NCI-H1436 (cell line): ENCODE measurements at regions not wholly inside any gene's neighbourhood (a gene's known extent, or its start where the extent isn't known, plus 50 kb on each side); places are given as distances from the start of the nearest gene placed in this dataset.

Experiments
- DNase-seq: peaks from one replicate; lab custom pipeline; 2025; lab: John Stamatoyannopoulos, UW

DNA sequence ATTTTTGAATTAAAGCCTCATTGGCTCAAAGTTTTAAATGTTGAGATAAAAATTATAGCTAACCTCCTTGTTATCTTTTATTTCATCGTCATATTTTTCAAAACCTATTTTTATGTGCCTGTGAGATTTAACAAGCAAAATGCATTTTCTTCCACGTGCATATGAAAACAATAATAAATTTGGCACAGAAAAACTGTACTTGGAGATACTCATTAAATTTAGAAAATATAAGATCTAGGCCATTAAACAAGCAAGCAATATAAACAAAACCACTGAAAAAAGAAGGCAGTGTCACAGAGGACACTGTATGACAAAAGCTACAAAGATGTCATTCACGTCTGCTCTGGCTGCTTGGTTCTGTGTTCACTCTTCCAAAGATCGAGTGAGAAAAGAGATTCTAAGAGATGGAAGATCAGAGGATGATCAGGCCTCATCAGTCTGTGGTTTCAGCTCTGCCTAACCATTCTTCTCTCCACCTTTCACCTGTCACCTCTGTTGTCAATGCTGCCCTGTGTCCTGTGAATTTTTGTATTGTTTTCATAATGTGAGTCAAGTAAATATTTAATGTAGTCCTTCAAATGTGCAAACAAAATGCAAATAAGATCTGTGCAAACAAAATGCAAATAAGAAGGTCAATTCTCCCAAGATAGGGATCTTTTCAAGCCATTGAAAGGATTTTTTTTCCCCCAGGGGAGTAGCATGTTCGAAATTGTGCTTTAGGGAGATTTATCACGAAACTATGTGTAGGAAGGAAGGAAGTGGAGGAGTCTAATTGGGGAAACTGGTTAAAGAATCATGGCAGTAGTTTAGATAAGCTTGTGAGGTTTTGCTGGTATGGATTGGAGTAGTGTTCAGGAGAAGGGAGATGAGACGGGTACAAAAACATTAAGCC, 138.7 kb upstream of the RBMS1 start:
- DNase-seq: no peak

DNA sequence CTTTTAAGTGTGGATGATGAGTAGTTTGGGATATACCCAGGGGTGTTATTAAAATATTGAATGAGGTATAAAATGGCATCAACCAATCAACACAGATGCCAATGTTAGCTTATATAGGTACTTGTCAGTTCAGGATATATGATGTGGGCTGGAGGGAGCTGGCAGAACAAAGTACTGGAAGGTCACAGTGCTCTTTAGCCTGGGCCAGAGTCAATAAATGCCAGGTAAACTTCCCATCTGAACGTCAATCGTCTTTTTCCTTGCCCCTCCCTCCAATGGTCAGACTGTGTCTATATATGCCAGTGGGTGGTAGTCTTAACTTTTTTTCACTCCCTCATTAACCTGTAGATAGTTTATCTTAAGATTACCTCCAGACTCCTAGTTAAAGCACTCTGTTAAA, 140.8 kb upstream of the RBMS1 start:
- no peak for DNase-seq

DNA sequence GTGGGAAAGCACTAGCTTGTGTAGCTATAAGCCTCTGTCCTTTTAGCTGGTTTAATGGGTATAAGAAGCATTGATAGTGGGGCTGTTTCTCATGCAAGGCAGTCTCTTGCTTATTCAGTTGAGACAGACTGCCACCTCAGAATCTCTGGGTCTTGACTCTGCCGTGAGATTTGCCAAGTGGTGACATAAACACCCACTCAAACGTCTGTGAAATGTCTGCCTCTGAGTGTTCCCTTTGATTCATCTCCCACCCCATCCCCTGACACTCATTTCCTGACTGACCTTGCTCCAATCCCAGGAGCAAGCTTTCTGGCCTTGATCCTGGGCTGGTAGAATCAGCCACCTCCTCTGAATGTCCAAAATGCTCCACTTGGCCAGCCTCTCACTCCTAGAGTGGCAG, 141.9 kb upstream of the RBMS1 start:
- DNase-seq: no peak

DNA sequence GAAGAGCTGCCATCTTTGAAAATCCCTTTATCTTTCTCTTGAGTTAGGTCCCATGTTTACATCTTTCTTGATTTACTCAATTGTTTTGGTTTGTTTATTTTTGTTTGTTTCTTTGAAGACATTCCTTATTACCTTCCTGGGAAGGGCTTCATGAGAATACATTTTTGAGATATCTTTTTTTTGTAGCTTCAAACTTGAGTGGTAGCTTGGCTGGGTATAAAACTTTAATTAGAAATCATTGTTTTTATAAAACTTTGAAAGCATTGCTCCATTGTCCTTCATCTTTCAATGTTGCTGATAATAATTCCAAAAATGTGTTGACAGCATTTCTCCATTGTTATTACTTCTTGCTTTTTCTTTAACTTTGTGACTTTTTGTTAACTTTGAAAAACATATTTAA, 145.9 kb upstream of the RBMS1 start:
- no peak for DNase-seq

DNA sequence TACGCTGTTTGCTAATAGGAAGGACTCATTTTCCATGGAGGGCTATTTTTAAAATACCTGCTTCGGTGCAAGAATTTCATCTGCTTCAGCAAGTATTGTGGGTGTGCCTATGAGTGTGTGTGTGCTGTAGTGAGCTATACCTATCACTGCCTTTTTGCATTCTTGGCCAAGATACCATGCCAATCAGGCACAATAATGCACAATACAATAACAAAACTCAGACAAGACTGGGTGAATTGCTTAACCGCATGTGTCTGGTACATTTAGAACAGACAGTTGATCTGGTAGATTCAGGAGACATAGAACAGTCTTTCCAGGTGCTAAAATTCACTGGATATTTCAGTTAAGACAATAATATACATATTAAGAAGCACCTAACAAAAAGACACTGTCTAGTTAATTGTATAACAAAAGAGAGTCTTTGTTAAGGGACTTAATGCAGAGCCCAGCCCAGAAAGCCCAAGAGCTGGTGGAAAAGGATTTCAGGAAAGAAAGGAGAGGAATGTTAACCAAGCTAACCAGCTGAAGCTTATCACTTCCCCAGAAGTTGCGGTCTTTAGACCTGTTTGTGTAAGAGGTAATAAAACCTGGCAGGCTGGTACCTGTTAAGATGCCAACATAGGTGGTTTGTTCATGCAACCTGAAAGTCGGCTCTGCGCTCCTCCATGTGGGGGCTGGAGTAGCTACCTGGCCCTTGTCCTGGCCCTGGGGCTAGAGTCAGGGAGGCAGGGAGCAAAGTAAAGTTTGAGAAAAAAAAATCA, 153.3 kb upstream of the RBMS1 start:
- DNase-seq: no peak

DNA sequence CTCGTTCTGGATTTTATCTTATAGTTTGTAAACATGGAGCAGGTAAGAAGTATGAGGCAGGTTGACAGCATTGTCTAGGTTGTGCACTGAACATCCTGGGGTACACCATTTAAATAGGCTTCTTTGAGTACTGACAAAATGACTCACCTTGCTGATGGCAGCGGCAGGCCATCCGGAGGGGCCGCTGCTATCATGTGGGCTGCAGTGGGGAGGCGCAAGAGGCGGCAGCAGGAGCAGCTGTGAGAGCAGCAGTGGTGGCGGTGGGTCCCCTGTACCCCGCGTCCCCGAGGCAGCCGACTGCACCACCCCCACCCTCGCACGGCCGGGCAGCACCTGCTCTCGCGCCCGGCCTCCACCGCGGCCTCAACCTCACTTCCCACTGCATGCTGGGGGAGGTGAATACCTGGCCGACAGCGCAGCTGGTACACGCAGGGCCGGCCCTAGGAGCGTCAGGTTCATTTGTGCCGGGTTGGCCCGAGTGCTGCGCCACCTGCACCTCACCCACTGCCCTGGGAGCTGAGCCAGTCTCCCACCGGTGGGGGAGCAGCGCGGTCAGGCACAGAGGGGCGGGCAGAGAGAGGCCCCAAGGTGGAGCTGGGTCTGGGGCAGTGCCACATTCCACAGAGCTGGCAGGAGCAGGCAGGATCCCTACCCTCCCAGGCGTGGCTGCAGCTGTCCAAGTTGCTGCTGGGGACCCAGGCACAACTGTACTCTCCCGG, 154.5 kb upstream of the RBMS1 start:
- DNase-seq: peak; percentile 22

DNA sequence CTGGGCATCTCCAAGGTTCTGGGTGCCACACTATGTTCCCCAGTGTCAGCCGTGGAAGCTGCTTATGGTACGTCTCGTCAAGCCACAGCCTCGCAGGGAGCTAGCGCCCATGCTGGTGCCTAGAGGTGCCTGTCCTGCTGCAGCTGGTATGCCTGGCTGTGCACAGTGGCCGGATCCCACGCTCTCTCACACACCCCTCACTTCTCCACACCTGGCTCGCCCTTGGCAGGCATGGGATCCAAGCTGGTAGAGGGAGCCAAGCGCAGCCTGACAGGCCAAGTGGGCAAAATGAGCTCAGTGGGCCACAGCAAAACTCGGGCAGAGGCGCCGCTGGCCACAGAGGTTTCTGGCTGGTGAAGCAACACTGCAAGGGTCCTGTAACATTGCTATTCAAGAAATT, 156.1 kb upstream of the RBMS1 start:
- DNase-seq: no peak

DNA sequence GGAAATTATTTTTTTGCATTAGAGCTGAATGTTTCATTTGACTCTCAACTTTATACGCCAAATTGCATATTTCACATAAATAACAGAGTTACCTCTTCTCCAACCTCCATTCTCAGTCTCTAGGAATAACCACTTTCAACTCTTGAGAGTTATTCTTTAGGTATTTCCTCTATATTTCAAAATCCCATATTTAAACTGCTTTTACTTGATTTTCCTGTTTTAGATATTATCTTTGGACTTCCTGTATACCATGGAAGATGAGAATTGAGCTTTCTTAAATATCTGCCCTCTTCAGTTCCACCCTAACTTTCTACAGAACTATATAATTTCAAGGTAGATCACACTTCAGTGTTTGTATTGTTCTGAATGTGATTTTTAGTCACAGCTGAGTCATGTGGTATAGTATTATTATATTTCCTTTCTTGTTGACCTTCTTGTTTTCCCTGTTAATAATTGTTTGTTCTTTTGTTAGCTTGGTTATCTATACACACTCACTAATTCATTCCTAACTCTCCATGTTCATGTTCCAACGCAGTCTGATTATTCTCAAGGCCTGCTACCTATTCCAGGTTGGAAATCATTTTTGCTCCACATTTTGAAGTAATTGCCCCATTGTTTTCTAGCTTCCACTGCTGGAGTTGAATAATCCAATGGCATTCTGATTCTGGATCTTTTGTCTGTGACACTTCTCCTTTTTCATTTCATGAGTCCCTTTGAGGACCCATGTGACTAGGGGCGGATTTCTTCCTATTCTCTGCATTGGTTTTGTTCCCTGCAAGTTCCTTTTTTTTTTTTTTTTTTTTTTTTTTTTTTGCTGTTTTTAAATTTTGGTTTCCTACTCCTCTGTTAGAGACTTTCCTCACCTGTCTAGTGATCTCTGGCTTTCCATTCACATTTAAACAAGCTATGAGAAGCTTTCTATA, 156.8 kb upstream of the RBMS1 start:
- no peak for DNase-seq

DNA sequence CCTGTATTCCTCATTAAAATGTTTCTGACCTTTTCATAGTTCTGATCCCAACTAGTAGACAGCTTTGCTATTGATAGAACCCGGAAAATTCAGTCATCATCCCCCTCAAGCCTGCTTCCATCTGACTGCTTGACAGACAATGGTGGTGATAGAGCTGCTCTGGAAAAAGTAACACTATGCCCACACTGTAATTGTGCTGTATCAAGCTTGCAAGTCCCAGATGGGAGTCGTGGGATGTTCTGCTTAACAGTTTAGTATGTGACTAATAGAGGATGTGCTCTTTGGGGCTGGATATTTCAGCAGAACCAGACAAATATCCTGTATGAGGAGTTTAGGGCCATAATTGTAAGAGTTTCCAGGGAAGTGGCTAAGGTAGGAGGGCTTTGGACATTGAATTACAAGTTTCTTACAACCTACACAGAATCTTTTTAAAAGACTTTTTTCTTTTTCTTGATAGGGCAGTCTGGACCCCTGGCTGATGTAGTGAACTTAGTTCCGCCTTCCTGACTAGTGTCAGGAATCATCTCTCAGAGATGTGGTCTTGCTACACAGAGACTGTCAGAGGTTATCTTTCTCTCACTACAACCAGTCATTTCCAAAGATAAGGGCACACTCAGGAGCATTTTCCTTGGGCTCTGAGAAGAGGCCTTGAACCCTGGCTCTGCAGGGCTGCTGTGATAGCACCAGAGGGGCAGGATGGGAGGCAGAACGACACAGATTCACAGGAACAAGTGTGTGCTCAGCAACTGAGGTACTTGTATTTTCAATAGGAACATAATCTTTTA, 158.0 kb upstream of the RBMS1 start:
- DNase-seq: no peak

DNA sequence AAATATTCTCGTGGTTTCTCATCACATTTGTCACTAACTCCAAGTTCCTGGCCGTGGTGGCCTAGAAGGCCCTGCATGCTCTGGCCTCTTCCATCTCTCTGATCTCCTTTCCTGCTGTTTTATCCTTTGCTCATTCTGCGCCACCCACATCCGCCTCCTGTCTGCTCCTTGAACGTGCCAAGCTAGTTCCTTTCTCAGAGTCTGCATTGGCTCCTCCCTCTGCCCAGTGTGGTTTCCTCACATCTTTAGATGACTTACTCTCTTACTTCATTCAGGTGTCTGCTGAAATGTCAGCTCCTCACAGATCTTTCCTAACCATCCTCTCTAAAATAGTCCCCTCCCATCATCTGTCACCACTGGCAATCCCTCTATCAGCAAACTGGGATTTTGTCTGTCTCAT, 158.6 kb upstream of the RBMS1 start:
- no peak for DNase-seq

DNA sequence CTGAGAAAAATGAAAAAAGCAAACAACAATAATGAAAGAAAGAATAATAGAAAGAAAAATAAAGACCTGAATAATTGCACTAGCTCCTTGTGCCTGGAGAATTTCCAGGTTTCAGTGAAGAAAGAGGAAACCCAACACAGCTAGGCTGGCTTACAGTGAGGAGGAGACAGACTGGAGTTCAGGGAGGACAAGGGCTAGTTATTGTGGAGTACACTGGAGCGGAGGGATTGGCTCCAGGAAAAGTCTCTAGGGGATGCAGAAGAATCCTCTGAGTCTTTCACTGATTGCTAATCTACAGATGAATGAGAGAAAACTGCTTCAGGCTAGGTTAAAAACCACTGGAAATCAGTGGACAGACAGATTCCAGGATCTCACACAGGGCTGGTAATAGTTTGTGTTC, 163.6 kb upstream of the RBMS1 start:
- DNase-seq: no peak

DNA sequence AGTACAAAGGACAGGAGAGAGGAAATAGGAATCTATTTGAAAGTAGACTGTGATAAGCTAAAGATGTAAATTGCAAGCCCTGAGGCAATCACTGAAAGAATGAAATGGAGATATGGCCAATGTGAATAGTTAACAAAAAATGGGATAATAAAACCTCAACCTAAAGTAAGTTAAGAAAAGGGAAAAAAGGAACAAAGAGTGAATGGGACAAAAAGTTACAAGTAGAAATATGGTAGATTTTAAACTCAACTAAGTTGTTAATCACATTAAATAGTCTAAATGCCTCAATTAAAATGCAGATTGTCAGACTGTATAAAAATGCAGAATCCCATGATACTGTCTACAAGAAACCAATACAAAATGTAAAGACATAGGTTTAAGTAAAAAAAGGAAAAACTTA, 165.2 kb upstream of the RBMS1 start:
- no peak for DNase-seq

DNA sequence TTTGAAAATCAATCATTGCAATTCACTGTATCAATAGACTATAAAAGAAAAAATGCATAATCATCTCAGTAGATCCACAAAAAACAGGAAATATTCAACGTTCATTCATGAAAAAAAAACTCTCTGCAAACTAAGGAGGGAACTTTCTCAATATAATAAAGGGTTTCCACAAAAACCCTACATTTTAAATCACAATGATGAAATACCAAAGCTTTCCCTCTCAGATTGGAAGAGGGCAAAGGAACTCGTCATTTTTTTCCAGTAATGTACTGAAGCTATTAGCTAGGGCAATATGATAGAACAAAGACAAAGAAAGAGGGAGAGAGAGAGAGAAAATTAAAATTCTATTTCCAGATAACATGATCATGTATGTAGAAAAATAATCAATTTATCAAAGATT, 167.1 kb upstream of the RBMS1 start:
- no peak for DNase-seq

DNA sequence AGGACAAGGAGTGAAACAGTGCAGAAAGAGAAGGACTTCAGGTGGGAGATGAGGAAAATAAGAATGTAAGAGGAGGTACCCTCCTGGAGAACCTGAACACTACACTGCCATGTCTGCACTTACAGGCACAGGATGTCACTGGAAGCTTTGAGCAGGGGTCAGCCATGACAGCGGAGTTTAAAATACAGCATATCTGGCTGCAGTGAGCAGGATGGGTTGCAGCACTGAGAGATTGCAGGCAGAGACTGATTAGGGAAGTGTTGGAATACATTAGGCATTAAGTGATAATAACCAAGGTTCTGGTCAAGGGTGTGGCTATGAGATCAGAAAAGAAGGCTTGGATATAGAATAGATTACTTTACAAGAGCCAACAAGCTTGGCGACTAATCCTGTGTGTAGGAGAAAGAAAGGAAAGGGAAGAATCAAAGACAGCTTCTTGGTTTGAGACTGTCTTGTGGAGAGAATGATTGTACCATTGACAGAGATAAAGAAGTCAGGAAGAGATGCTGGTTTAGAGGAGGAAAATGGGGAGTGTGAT, 171.1 kb upstream of the RBMS1 start:
- no peak for DNase-seq

DNA sequence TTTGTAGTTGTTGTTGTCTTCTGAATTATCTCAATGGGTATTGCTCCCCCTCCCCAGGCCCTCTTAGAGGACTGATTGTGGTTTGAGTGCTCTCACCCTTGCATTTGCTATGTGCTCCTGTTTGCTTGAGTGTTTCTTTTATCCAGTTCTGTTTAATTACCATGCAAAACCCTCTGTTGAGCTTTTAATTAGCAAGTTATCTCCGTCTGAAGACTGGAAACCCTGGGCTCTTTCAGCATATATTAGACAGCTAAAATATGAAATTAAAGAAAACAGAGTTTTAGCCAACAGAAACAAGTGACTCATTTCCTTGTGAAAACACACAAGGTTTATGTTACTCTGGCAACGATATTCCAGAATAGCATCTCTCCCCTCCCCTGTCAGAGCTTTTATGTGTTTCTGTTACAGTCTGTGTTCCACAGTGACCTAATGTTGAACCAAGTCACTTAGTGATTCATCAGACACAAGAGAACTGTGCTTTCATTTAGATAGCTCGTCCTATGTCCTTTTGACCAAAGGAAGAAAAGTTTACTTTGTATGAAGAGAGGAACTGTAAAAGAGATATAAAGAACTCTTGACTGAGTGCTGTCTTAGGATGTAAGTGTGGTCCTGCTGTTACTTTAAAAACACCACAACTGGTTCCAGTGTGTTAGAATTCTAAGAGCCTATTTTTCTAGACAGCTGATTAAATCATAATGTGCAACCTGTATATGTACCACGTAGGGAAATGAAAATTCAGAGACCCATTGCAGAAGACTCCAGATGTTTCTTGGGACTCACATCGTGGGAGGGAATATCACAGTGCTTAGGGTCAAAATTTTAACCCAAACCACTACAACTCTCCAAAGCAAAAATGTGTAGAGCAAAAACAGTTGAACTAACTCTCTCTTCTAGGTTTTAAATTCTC, 172.8 kb upstream of the RBMS1 start:
- peak; percentile 55 for DNase-seq

DNA sequence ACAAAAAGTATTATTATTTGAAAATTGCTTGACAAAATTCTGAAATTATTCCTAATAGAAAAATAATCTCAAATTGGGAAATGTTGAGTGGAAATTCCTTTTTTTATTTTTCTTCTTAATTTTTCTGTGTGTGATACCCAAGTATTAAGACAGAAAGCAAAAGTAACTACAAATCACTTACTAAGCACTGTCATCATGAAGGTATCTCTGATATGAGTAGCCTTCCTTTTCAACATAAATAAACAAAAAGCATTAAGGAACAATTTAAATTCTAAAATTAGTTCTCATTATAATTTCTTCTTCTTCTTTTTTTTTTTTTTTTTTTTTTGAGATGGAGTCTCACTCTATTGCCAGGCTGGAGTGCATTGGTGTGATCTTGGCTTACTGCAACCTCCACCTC, 174.2 kb upstream of the RBMS1 start:
- no peak for DNase-seq

DNA sequence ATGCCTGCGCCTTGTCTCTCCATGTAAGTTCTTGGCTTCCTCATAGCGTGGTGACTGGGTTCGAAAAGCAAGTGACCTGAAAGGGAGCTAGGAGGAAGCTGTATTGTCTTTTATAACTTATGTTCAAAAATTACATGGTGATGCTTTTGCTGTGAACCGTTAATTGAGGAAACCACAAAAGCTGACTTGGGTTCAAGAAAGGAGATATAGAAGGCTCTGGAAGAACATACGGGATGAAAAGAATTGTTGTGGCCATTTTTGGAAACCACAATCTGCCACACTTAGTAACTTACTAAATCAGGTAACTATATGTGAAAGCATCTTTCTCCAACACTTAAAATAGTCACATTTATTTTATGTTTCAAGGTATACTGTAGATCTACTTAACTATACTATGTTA, 177.0 kb upstream of the RBMS1 start:
- no peak for DNase-seq

DNA sequence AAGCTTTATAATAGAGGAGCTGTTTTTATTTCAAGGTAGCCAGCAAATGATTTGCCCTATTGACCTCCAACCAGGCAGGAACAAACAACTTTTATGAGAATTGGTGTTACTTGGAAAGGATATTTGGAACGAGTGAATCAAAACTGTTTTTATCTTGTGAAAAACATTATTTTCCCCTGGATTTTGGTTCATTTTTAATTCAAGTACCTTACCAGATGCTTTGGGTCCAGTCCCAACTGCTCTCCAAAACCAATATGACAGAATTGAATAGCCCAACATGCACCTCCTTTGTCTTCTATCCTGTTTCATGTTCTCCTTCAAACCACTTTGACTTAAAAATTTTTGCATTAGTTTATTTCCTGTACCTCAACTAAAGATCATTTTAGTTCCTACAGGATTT, 178.6 kb upstream of the RBMS1 start:
- DNase-seq: no peak

DNA sequence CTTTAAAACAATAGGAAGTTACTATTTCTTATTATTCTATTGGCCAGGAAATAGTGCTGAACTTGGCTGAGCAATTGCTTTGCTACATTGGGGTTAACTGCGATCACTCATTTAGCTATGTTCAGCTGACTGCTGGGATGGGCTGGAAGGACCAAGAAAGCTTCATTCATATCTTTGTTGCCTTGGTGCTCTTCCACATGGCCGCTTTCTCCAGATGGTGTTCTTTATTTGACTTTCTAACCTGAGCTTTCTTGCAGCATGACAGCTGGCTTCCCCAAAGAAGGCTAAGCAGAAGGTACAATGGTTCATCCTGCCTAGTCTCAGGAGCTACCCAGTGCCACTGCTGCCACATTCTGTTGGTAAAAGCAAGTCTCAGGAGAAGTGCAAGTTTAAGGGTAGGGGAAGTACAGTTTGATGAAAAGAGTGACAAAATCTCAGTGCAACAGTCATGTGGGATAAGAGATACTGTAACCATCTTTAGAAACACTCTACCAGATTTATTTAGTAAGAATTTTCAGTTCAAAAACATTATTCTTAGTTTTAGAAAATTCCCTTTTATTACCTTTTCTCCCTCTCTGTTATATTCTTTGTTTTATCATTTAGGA, 180.6 kb upstream of the RBMS1 start:
- DNase-seq: no peak
